AG08396 (cell line): ENCODE measurements at regions not wholly inside any gene's neighbourhood (a gene's known extent, or its start where the extent isn't known, plus 50 kb on each side); places are given as distances from the start of the nearest gene placed in this dataset.

Experiments used
- DNase-seq: peaks from one replicate; pipeline ENCODE4 v3.0.0; 2012; ENCODE audit warnings: low spot score, mixed read lengths

- no peak for DNase-seq
These were observed 558.1 kb downstream of the REEP3 start for GRCh38 chr10:64079341-64079740.

GRCh38 chr10:64080071-64080470, 558.9 kb downstream of the REEP3 start:
- no peak for DNase-seq

- no peak for DNase-seq
These were observed 560.8 kb downstream of the REEP3 start for GRCh38 chr10:64081947-64082482.

GRCh38 chr10:64086083-64086767, 565.0 kb downstream of the REEP3 start:
- DNase-seq = no peak

- no peak for DNase-seq
These were observed 568.4 kb downstream of the REEP3 start for GRCh38 chr10:64089648-64090047.

- no peak for DNase-seq
These were observed 569.7 kb downstream of the REEP3 start for GRCh38 chr10:64090865-64091264.

- DNase-seq = no peak
These were observed 570.7 kb downstream of the REEP3 start for GRCh38 chr10:64091897-64092296.

GRCh38 chr10:64093304-64093703, 572.1 kb downstream of the REEP3 start:
- no peak for DNase-seq

- no peak for DNase-seq
These were observed 572.8 kb downstream of the REEP3 start for GRCh38 chr10:64093946-64094535.

GRCh38 chr10:64096941-64097340, 575.7 kb downstream of the REEP3 start:
- DNase-seq = no peak

GRCh38 chr10:64097391-64098122, 576.4 kb downstream of the REEP3 start:
- no peak for DNase-seq

GRCh38 chr10:64098994-64099393, 577.8 kb downstream of the REEP3 start:
- no peak for DNase-seq

GRCh38 chr10:64101606-64102263, 580.5 kb downstream of the REEP3 start:
- no peak for DNase-seq

- DNase-seq = no peak
These were observed 581.0 kb downstream of the REEP3 start for GRCh38 chr10:64102264-64102633.

- DNase-seq = no peak
These were observed 581.7 kb downstream of the REEP3 start for GRCh38 chr10:64102916-64103315.

- no peak for DNase-seq
These were observed 582.7 kb downstream of the REEP3 start for GRCh38 chr10:64103750-64104470.

GRCh38 chr10:64109926-64110495, 588.8 kb downstream of the REEP3 start:
- no peak for DNase-seq

- no peak for DNase-seq
These were observed 591.6 kb downstream of the REEP3 start for GRCh38 chr10:64112701-64113355.

GRCh38 chr10:64113375-64113774, 592.2 kb downstream of the REEP3 start:
- DNase-seq = no peak

- no peak for DNase-seq
These were observed 592.6 kb downstream of the REEP3 start for GRCh38 chr10:64113792-64114191.

- DNase-seq = no peak
These were observed 594.3 kb downstream of the REEP3 start for GRCh38 chr10:64115471-64115870.
